HG03103 (cell line): ENCODE measurements at regions not wholly inside any gene's neighbourhood (a gene's known extent, or its start where the extent isn't known, plus 50 kb on each side); places are given as distances from the start of the nearest gene placed in this dataset.

Source experiments
- ATAC-seq: cut with Tn5 transposase; IDR thresholded peaks from one replicate; pipeline ENCODE4 v1.9.1; 2021; ENCODE audit warnings: low read depth; ENCODE audit not compliant: unreplicated experiment

GRCh38 chr16:87221633-87222032, 95.6 kb downstream of the C16orf95 start:
- no peak for ATAC-seq

DNA sequence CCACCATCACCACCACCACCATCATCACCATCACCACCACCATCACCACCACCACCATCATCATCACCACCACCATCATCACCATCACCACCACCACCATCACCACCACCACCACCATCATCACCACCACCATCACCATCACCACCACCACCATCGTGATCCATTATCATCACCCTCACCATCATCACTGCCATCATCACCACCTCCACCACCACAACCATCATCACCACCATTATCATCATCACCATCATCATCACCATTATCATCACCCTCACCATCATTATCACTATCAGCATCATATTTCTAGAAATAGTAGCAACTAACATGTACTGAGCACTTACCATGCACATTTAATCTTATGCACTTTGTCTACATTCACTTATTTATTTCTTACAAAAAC, 94.9 kb downstream of the C16orf95 start:
- ATAC-seq: no peak

- ATAC-seq: no peak
Observed at GRCh38 chr16:87223656-87224248, 93.4 kb downstream of the C16orf95 start.

GRCh38 chr16:87226926-87227295, 90.3 kb downstream of the C16orf95 start:
- ATAC-seq: no peak

DNA sequence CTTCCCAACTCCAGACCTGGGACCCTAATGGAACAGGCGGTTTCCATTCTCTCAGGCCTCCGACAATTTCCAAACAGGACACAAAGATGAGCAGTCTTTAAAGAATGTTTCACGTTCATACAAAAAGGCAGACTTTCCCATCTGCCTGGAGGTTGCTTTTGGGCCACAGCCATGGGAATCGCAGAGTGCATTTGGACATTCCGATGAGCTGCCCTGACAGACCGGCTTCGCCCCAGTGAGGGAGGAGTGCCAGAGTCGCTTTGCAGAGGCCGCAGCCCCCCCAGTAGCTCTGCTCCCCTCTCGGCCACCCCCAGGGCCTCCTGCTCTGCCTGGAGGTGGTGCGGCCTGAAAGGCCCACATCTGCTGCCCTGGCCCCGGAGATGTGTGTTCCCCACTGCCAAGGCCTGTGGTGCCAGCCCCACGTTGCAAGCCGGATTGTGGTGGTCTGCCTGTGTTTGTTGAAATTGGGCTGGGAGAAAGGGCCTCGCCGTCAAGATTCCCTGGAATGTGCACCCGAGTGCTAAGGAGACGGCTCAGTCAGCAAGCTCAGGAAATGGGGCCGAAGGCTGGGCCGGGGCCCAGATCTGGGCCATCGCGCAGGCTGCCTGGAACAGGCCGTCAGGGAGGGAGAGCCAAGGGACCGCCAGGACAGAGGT, 89.8 kb downstream of the C16orf95 start:
- no peak for ATAC-seq

GRCh38 chr16:87228363-87228762, 88.8 kb downstream of the C16orf95 start:
- ATAC-seq: no peak

DNA sequence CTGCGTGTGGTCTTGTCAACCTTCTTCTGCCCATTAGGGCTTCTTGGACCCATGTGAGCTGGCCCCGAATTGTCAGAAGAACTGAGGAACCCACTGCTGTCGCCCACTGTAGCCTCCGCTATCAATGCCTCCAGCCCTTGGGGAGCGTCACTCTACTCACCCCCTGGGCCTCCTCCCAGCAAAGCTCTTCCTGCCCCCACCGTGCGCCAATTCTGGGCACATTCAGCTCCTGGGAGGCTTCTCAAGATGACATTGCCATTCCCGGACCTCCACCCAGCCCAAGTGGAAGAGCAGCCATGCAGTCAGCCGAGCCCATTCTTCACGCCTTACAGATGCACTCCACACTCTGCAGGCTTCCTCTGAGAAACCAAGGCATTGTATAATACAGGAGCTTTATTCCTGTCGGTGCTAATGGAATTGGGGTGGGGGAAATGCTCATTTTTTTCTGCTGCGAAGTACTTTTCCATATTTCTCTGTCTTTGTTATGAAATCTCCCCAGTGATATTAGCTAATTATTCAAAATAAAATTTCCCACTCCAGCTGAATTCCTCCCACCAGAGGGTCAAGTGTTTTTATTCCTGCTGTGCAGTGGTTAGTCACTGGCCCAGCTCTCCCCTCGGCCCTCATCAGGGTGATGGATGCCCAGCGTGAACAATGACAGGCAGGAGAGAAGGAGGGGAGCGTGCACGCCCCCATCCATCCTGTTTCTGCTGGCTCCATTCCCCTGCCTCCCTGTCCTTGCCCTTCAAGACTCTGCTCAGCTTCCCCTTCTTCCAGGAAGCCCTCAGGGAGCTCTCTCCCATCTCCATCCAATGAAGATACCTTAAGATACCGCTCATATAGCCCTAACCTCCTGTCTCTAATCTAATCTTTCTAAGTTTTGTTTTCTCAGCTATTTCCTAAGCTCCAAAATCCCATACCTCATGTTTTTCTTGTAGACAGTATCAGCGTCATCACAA, 87.7 kb downstream of the C16orf95 start:
- no peak for ATAC-seq

- ATAC-seq: no peak
Observed at GRCh38 chr16:87230571-87230970, 86.6 kb downstream of the C16orf95 start.

- ATAC-seq: no peak
Observed at GRCh38 chr16:87231295-87231694, 85.9 kb downstream of the C16orf95 start.

- no peak for ATAC-seq
Observed at GRCh38 chr16:87231911-87232310, 85.3 kb downstream of the C16orf95 start.

DNA sequence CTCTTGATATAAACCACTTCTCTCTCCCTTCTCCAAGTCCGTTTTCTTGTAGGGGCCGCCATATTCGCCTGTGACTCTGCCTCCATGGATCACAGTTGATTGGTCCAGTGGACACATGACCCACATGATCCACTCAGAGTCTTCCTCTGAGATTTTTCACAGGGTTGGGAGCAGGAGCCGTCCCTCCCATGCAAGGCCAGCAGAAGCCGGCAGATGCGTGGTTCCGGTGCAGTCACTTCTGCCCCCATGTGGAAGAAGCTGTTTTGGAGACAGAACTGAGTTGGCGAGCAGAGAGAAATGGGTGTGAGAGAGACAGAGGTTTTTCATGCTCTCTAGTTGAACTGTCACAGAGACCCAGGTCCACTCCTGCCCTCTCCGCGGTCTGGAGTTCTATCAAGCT, 83.3 kb downstream of the C16orf95 start:
- no peak for ATAC-seq

DNA sequence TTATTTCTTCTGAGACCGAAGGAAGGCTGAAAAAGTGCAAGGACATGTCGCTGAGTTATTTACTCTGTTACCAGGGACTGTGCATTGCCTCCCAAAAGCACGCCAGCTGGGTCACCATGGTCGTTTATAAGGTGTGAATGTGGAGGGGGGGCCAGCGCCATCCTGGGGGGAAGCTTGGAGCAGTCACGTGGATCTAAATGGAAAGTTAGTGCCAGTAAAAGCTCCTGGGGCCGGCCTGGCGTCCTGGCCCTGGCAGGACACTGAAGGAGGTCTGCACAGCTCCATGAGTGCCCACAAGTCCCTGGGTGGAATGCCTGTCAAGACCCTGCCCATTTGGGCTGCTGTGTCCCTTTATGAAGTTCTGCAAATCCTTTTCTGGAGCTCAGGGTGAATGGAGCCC, 82.6 kb downstream of the C16orf95 start:
- ATAC-seq: no peak

GRCh38 chr16:87235810-87236515, 81.2 kb downstream of the C16orf95 start:
- ATAC-seq: no peak

GRCh38 chr16:87236516-87237115, 80.6 kb downstream of the C16orf95 start:
- no peak for ATAC-seq

DNA sequence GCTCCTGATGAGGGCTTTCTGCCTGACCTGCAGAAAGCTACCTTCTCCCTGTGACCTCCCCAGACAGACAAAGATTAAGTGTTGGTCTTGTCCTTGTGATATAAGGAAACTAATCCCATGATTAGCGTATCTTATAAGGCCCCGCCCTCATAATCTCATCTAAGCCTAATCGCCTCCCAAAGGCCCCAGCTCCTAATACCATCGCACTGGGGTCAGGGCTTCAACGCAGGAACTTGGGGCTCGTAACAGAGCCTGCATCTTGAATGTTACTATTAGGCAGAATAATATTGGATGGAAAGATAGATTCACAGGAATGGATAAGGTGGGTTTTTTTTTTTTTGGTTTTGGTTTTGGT, 78.9 kb downstream of the C16orf95 start:
- no peak for ATAC-seq

DNA sequence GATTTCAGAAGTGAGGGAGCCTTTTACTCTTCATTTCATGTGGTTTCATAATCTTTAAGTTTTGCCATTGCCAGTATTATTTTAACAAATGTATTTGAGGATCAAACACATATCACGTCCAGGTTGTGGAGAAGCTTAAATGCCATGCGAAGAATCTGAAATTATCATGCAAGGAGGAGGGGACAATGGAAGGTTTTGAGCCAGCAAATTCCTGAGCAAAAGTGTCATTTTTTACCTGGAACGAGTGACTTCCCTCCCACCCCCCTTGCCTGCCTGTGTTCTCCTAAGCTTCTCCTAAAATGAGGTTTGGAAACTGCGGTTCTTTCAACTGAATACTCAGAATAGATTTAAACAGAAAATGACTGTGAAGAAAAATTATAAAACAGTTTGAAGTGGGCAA, 77.6 kb downstream of the C16orf95 start:
- no peak for ATAC-seq

DNA sequence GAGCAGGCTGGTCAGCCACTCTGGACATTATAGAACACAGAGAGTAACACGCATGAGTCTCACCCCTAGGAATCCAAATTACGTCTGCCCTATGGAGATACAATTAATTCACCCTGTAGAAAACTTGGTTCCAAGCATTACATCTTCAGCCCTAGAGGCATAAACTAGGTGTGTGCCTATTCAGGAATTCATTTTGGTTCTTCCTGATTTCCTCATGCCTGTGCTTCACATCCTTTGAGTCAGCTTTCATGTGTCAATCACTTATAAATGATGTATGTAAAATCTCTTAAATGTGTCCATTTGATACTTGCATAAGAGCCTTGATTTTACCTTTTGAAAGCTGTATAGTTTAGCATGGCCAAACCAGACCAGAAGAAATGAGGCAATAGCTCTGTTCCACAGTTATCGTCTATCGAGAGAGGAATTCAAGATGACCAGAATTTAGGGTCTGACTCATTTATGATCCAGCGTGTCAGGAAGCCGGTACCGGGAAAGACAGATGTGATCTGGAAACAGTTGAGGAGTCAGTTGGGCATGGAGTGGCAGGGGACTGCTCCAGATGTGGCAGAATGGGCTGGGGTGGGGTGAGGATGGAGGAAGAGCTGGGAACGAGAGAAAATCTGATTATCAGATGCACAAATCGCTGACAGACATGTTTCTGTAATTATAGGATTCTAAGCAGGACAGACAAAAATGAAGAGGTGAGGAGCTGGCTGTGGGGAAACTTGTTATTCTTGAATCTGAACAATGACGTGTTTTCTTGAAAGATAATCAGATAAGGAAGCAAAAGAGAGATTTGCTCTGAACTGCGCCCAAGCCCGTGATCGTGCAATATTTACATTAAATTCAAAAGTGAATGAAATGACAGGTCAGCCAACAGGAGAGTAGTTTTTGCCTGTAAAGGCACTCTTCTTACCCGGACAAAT, 76.7 kb downstream of the C16orf95 start:
- ATAC-seq: no peak

GRCh38 chr16:87241137-87241771, 75.9 kb downstream of the C16orf95 start:
- ATAC-seq: no peak

DNA sequence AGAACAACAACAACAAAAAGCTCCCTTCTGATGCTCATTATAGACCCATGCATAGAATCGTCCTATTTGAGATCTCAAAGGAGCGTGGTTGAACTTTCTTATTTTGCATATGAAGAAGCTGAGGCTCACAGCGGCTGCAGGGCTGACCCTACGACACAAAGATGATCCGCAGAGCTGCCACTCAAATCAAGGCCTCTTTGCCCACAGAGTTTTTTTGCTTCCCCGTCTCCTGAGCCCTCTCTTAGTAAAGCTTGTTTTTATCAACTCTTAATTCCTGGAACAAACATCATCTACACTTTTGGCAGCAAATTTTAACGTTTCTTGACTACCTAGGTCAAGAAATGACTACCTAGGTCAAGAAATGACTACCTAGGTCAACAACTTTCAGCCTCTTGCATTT, 73.7 kb downstream of the C16orf95 start:
- no peak for ATAC-seq
